ENCODE measurements at regions not wholly inside any gene's neighbourhood (a gene's known extent, or its start where the extent isn't known, plus 50 kb on each side); places are given as distances from the start of the nearest gene placed in this dataset.

DNA sequence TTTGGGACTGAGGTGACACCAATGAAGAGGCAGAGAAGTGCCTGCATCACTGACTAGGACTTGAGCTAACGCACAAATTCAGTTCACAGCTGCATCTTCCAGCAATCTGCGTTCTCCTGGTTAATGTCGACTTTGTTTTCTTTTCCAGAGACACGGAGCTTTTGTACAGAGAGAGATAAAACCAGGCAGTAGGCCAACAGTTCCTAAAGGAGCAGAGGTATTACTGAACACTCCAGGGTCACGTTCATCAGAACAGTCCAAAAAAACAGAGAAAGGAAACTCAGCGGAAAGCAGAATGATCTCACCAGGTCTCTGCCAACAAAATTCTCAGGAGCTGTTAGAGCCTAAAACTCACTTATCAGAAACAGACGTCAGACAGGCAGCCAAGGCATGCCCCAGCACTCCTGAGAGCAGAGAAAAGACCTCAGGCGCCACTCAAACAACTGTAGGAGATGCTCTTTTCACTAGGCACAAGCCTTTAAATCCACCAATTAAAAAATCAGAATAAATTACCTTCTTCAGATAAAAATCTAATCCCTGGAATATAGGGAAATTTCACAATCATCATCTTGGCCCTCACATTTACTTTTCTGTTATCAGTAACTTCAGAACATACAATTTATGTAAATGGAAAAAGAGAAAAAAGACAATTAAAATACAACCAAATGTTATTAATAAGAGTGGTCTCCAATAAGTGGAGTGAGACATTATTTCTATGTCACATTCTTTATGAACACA, 95.9 kb upstream of the SPTBN1 start:
- DNase-seq: peak; percentile 43

GRCh38 chr2:54364409-54364808, 91.7 kb upstream of the SPTBN1 start:
- no peak for DNase-seq

DNA sequence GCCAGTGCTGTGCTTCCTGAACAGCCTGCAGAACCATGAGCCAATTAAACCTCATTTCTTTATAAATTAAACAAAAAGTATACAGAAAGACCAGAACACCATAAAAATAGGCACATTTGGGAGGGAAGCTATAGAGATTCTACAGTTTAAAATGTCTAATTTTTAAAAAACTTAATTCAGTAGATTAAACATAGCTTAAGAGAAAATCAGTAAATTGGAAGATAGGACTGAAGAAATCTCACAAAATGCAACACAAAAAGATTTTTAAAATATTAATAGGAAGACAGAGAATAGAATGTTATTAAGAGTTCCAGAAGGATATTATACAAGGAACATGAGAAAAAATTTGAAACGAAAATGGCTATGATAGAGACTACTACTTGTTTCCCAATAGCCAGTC, 90.5 kb upstream of the SPTBN1 start:
- DNase-seq: no peak

GRCh38 chr2:54366487-54367280, 89.4 kb upstream of the SPTBN1 start:
- no peak for DNase-seq

DNA sequence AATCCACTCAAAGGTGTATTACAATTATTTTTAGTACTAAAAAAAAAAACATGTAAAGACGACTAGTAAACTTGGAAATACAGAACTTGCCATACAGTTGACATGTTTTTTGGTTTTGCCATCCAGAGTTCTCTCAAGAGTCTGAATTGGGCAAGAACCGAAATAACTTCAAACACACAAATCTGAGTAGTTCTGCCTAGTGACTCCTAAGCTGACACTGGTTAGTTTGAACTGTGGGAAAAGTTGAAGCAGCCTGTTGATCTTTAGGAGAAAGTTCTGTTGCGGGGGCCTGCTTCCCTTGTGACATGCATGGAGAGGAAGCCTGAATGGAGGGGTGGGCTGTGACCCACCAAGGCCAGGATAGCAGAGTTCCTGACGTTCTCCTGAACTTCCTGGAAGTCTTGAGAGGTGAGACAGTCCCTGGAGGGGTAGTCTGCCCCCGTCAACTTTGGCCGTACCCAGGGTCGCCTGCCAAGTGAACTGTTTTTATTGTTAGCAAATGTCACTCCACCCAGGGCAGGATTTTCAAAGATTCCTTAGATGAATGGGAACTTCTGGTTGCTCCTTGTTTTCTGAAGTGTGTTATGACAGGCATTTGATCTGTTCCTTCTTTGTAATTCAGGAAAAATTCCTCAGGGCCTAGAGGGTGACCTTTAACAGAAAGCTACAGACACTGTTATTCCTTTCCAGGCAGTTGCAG, 85.6 kb upstream of the SPTBN1 start:
- no peak for DNase-seq

- DNase-seq: no peak
Measured at GRCh38 chr2:54371460-54372065, 84.6 kb upstream of the SPTBN1 start.

DNA sequence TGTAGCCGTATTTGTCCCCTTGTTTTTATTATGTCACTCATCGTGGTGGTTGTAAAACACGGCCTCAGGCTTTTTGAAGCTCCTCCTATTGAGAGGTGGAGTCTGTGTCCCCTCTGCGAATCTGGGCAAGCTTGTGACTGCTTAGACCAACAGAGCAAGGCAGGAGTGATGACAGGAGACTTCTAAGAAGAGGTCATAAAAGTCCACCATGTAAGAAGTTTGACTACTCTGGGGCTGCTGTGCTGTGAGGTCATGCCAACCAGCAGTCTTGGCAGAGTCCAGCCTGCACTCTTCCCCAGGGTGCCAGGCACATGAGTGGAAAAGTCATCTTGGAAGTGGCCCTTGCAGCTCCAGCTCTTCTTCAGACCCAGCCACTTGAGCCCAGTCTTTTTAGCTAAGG, 83.8 kb upstream of the SPTBN1 start:
- no peak for DNase-seq

GRCh38 chr2:54373855-54374254, 82.3 kb upstream of the SPTBN1 start:
- DNase-seq: no peak

GRCh38 chr2:54374591-54375364, 81.3 kb upstream of the SPTBN1 start:
- DNase-seq: no peak

DNA sequence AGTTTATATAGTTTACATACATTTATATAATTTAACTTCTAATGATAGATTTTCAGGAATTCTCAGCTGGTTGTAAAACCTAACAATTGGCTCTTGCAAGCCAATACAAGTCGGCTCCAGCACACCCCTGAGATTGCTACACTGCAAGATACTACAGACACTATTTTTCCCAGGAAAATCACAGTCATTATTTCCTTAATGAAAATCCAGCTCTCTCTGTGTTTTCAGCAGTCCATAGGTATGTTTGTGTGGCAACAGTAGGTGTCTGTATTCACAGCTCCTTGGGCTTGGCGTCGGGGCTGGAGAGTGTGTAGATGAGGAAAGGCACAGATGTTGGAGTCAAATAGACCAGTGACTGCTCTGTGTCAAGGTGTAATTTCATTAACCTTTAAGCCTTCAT, 78.7 kb upstream of the SPTBN1 start:
- DNase-seq: no peak

- no peak for DNase-seq
Measured at GRCh38 chr2:54377901-54378493, 78.1 kb upstream of the SPTBN1 start.

DNA sequence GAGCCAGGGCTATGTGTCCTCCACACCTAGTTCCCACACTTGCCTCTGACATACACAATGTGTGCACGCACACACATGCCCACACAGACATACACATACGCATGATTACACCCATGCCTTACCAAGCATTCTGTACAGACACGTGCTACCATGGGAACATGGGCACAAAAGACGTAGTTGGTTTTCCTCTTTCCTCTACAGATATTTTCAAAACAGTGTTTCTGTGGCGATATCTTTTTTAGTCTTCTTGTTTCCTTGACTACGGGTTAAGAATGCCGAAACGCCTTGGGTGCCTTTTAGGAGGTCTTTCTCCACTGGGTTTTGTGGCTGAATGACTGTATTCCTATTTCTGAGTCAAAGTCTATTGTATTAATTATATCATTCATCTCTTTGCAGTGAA, 75.5 kb upstream of the SPTBN1 start:
- DNase-seq: no peak

GRCh38 chr2:54381293-54381692, 74.8 kb upstream of the SPTBN1 start:
- no peak for DNase-seq

GRCh38 chr2:54382601-54383000, 73.5 kb upstream of the SPTBN1 start:
- DNase-seq: no peak

- DNase-seq: no peak
Measured at GRCh38 chr2:54384301-54385203, 71.6 kb upstream of the SPTBN1 start.

DNA sequence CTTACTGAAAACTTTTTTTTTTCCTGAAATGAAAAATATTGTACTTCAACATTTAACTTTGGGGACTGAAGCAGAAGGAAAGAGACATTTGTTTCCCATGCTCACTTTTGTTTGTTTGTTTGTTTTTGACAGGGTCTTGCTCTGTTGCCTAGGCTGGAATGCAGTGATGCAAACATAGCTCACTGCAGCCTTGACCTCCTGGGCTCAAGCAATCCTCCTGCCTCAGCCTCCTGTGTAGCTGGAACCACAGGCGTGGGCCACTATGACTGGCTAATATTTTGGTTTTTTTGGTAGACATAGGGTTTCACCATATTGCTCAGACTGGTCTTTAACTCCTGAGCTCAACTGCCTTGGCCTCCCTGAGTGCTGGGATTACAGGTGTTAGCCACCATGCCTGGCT, 70.9 kb upstream of the SPTBN1 start:
- no peak for DNase-seq

DNA sequence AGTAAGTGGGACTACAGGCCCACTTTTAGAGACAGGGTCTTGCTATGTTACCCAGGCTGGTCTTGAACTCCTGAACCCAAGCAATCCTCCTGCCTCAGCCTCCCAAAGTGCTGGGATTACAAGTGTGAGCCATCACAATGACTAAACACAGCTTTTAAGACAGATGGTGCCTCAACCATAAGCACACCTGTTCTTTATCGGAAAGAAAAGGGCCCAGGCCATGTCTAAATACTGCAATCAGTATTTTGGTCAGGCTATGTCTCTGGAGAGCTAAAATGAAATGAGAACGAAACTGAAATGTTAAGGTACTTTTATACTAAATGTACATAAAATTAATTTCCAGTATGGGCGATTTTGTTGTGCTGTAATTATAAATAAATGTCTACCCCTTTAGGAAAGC, 69.5 kb upstream of the SPTBN1 start:
- no peak for DNase-seq

DNA sequence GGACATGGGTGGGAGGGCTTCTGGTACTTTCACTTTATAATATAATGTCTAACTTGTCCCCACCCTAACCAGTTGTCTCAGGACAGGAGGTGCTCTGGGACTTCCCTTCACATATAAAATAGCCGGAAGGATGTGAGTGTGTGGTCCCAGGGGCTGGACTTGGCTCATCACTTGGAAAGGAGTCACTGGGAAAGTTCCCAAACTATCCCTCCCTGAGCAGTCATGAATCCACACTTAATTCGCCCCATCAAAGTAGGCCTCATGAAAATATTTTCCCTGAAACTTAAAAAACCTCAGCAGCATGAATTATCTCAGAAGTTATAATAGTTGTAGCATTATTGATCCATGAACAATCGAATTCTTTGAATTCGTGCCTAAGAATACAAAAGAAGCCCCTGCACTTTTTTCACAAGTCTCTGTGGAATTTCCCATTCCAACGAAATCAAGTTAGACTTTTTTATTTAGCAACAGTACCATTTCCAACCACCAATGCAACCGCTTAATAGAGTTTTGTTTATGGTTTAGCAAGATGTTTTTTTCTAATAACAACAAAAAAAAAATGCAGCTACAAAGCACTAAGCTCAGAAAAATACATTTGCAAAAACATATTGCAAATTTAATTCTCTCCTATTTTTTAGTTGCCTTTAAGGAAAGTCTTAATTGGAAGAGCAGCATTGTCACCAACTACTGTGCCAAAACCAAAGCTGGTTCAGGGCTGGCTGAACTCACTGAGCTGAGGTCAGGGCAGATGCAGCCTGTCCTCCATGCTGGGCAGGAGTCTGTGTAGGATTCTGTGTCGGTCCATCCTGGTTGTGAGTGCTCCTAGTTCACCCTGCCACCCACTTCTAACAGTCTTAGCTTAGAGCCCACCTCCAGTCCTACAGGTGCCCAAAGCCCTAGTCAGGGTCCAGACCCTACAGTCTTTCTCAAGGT, 68.8 kb upstream of the SPTBN1 start:
- no peak for DNase-seq

GRCh38 chr2:54388076-54388475, 68.1 kb upstream of the SPTBN1 start:
- no peak for DNase-seq
